GM04504 (cell line): ENCODE measurements at regions not wholly inside any gene's neighbourhood (a gene's known extent, or its start where the extent isn't known, plus 50 kb on each side); places are given as distances from the start of the nearest gene placed in this dataset.
"Not testable (repeated sequence)": the region's sequence is repeated elsewhere in the genome, so short reads cannot be mapped to it uniquely, and the experiment has no call there.

ENCODE experiments used
- DNase-seq: peaks from one replicate; pipeline ENCODE4 v3.0.0-alpha.2; 2012; ENCODE audit warnings: low read depth

- DNase-seq = no peak
Observed at GRCh38 chr3:154678041-154678654, 248.2 kb upstream of the GPR149 start.

GRCh38 chr3:154668835-154669234 lies 238.8 kb upstream of the GPR149 start:
- DNase-seq = no peak

GRCh38 chr3:154668187-154668586 lies 238.2 kb upstream of the GPR149 start:
- DNase-seq = no peak

GRCh38 chr3:154666542-154666941 lies 236.6 kb upstream of the GPR149 start:
- no peak for DNase-seq

- DNase-seq = no peak
Observed at GRCh38 chr3:154664714-154665113, 234.7 kb upstream of the GPR149 start.

GRCh38 chr3:154662851-154663250 lies 232.9 kb upstream of the GPR149 start:
- no peak for DNase-seq

- DNase-seq = no peak
Observed at GRCh38 chr3:154660811-154661210, 230.8 kb upstream of the GPR149 start.

- no peak for DNase-seq
Observed at GRCh38 chr3:154658000-154658399, 228.0 kb upstream of the GPR149 start.

- no peak for DNase-seq
Observed at GRCh38 chr3:154657218-154657617, 227.2 kb upstream of the GPR149 start.

- DNase-seq = no peak
Observed at GRCh38 chr3:154656486-154656885, 226.5 kb upstream of the GPR149 start.

- no peak for DNase-seq
Observed at GRCh38 chr3:154642145-154642544, 212.2 kb upstream of the GPR149 start.

- DNase-seq = no peak
Observed at GRCh38 chr3:154625756-154626155, 195.8 kb upstream of the GPR149 start.

- DNase-seq = not testable (repeated sequence)
Observed at GRCh38 chr3:154619621-154620020, 189.6 kb upstream of the GPR149 start.

GRCh38 chr3:154616298-154616697 lies 186.3 kb upstream of the GPR149 start:
- no peak for DNase-seq

GRCh38 chr3:154615471-154615870 lies 185.5 kb upstream of the GPR149 start:
- DNase-seq = no peak

GRCh38 chr3:154614601-154615000 lies 184.6 kb upstream of the GPR149 start:
- DNase-seq = no peak

GRCh38 chr3:154614078-154614477 lies 184.1 kb upstream of the GPR149 start:
- DNase-seq = no peak

GRCh38 chr3:154602241-154602640 lies 172.3 kb upstream of the GPR149 start:
- no peak for DNase-seq

- no peak for DNase-seq
Observed at GRCh38 chr3:154598166-154598565, 168.2 kb upstream of the GPR149 start.

GRCh38 chr3:154590675-154591384 lies 160.8 kb upstream of the GPR149 start:
- no peak for DNase-seq

- DNase-seq = no peak
Observed at GRCh38 chr3:154588831-154589230, 158.8 kb upstream of the GPR149 start.

GRCh38 chr3:154584974-154585373 lies 155.0 kb upstream of the GPR149 start:
- no peak for DNase-seq

GRCh38 chr3:154584041-154584440 lies 154.1 kb upstream of the GPR149 start:
- no peak for DNase-seq

- no peak for DNase-seq
Observed at GRCh38 chr3:154583086-154583634, 153.2 kb upstream of the GPR149 start.
